HG03457 (cell line): ENCODE measurements at regions not wholly inside any gene's neighbourhood (a gene's known extent, or its start where the extent isn't known, plus 50 kb on each side); places are given as distances from the start of the nearest gene placed in this dataset.
A peak's percentile ranks its signal among the peaks of the same experiment; 100 is the strongest.
"Not testable (repeated sequence)": the region's sequence is repeated elsewhere in the genome, so short reads cannot be mapped to it uniquely, and the experiment has no call there.

ENCODE experiments used
- ATAC-seq: cut with Tn5 transposase; IDR thresholded peaks from one replicate; pipeline ENCODE4 v1.9.1; 2021; ENCODE audit warnings: moderate number of reproducible peaks; ENCODE audit not compliant: unreplicated experiment

DNA sequence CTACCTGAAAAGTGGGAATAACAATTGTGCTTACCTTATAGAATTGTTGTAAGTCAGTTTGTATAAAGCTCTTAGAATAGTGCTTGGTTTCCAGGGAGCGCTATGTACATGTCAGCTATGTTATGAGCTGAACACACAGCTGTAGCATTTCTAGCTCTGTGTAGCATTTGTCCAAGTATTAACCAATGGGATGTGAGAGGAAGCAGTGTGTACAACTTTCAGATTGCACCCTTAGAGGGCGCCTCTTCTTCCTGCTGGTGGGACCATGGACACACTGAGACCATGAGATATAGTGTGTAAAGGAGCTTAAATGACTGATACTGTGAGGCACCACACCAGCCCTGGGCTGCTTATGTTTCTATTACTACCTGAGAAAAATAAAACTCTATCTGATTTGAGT is 380.2 kb downstream of the LNPK start:
- no peak for ATAC-seq

DNA sequence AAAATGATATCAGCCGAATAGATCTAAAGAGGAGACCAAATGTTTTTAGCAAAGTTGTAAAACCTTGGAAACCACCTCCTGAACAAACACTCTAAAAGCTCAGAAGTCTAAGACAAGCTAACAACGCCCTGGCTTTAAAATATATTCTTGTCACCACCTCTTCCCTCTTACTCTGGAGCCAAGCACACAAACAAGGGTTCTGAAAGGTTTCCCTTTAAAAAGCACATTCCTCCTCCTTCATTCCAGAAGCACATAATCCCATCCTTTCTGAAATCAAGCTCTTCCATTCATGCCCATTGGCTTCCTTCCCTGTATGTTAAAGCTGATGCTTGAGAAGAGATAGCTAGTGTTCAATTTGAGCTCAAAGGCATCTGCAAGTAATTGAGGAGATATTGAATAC is 382.0 kb downstream of the LNPK start:
- no peak for ATAC-seq

DNA sequence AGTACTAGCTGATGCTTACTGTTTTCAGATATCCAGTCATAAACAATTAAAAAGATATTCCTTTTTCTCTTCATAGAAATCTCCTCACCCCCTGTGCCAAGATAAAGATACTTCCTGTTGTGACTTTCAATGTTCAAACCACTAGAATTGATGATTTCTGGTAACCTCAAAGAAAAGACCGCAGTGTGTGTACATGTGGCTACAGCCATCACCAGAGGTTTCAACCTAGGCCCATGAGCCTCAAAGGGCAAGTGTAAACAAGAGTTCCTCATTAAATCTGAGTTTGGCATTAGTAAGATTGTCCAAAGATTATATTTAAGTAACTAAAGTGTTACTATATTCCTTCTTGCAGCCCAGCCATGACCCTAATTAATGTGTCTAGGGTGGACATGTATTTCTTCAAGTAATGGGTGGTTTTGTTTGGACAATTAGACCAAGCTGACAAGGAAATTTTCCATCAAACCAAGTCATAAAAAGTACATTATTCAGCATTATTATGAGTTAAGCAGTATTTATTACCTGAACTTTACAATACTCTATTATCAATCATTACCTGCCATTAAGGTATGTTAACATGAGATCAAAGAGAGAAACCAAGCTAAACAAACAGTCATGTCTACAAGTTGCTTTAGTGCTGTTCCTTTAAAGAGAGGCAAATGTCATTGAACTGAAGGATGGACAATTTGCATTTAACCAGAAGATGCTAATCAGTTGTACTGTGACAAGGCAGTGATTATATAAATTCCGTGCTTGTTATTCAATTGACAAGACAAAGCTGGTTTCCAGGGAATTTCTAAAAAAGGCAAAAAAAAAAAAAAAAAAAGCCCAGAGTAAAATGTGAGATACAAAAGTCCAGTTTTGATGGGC is 382.7 kb downstream of the LNPK start:
- ATAC-seq, result no peak

DNA sequence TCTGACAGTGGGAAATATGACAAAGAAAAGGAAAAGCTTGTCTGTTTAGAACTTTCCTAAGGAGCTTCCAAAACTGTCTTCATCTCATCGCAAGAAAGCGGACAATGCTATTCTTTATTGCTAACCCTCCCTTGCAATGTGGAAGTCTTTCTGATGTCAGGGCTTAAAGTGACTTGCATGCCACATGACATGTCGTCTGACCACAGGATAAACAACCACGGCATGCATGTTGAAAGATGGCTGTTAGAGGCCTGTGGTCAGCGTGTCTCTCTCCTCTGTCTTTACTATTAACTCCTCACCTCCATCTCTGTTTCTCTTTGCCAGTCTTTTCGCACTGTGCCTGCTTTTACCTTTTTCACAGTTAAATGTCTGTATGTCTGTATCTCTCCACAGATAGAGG is 389.8 kb downstream of the LNPK start:
- no peak for ATAC-seq

DNA sequence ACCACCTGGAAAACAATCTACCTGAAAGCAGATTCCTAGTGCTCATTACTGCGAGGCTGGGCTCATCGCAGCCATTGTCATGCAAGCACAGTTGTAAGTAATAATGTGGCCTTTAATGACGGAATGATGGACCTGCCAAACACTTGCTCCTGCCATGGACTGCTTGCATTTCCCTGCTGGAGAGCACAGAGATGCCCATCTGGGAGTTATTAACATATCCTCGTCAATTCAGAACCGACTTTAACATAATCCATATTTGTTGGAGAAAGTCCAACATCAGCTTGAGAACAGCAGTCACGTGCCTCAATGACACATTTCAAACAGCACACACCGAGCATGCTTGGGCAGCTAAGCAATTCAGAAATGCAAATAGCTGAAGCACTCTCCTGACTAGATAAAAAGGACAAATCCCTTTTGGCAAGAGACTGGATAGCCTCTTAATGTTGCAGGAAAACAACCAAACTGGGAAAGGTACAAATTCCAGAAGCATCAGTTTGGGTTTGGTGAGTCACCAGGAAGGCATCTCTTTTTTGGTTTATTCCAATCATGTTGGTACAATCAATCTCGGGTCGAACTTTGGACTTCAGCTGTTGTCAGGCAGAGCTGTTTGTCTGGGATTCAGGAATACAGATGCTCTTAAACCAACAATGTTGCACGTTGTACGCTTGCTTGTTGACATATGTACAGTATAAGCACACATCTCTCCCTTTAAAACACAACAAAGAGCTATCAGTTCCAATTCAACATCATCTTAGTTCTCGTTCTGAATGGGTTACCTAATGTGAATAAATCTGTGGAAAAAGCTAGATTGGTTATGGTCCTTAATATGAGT is 395.8 kb downstream of the LNPK start:
- ATAC-seq, result no peak

DNA sequence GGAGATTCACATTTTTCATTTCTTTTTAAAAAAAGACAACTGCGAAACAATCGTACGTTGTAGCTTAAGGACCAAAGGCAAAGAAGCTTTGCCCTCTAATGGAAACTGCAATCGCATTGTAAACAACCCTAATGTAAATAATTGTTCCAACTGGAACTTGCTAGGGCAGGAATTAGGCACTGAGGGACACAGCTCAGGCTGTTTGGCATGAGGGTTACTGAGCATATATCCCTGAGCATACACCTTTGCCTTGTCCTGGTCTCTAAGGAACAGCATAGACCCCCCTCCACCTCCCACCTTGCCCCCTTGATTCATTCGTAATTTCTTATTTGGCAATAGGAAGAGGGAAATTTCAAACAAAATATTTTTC is 396.4 kb downstream of the LNPK start:
- no peak for ATAC-seq

DNA sequence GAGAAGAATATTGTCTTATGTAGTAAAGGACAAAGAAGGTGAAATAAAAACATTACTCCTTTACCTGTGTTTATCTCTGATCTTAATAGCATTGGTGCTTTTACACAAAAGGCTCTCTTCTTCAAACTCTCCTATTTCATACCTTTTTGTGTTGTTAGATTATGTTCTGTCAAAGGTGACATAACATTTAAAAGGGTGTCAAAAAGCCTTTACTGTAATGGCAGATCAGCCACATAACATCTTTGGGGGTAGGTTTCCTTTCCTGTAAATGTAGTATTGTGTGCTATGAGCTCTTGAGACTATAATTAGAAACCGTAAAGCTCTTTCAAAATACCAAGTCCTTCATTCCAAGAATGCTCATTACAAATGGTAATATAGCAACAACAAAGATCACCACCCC is 400.1 kb downstream of the LNPK start:
- ATAC-seq, result no peak

DNA sequence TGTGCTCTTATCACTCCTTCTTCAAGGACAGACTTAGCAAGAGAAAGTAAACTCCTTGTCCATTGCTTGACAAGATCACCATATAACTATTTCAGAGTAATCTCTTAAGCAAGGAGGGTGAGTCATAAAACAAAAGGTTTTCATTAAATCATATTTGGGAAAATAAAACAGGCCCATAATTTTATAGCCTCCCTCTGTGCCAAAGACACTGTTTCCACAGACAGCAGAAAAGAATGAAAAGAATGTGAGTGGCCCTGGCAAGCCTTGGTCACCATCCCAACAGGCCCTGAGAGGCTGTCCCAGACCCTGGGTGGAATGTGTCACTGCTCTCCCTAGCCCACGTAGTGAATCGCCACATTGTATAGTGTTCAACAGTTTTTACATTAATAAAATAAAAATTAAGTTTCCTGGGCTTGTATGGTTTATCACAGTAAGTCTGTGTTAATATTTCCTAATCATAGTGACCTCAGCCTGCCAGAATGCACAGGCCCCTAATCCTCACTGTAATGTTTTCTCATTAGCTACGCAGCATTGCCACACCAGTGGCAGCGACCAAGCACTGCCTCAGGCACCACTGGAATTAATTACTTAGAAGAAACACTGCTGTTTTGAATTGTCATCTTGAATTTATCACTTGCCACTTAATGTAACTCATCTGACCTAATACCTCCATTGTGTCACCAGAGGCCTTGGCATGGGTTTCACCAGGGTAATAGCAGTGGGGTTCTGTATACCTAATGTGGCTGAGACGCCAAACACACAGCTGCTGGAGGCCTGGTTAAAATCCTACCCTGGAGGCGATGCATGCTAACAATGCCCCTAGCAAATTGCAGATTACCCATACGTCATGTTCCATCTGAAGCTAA is 401.9 kb downstream of the LNPK start:
- ATAC-seq, result no peak

DNA sequence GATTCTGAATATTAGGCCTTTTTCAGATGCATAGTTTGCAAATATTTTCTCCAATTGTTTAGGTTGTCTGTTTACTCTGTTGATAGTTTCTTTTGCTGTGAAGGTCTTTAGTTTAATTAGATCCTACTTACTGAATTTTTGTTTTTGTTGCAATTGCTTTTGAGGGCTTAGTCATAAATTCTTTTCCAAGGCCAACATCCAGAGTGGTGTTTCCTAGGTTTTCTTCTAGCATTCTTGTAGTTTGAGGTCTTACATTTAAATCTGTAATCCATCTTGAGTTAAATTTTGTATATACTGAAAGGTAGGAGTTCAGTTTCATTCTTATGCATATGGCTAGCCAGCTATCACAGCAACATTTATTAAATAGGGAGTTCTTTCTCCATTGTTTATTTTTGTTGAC is 404.8 kb downstream of the LNPK start:
- no peak for ATAC-seq

DNA sequence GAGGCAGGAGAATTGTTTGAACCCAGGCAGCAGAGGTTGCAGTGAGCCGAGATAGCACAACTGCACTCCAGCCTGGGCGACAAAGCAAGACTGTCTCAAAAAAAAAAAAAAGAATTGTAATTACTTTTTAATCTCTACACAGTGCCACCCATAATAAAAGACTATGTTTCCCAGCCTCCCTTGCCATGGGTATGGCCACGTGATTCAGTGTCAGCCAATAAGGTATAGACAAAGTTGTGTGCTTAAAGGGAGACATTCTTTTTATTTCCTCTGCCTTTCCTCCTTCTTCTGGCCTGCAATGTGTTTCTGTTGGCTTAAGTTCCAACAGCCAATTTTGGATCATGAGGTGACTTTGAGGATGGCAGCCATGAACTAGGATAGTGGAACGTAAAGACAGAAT is 406.9 kb downstream of the LNPK start:
- ATAC-seq, result no peak

DNA sequence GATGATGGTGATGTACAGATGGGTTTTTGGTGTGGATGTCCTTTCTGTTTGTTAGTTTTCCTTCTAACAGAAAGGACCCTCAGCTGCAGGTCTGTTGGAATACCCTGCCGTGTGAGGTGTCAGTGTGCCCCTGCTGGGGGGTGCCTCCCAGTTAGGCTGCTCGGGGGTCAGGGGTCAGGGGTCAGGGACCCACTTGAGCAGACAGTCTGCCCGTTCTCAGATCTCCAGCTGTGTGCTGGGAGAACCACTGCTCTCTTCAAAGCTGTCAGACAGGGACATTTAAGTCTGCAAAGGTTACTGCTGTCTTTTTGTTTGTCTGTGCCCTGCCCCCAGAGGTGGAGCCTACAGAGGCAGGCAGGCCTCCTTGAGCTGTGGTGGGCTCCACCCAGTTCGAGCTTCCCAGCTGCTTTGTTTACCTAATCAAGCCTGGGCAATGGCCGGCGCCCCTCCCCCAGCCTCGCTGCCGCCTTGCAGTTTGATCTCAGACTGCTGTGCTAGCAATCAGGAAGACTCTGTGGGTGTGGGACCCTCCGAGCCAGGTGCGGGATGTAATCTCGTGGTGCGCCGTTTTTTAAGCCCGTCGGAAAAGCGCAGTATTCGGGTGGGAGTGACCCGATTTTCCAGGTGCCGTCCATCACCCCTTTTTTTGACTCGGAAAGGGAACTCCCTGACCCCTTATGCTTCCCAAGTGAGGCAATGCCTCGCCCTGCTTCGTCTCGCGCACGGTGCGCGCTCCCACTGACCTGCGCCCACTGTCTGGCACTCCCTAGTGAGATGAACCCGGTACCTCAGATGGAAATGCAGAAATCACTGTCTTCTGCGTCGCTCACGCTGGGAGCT is 408.2 kb downstream of the LNPK start:
- not testable (repeated sequence) for ATAC-seq

DNA sequence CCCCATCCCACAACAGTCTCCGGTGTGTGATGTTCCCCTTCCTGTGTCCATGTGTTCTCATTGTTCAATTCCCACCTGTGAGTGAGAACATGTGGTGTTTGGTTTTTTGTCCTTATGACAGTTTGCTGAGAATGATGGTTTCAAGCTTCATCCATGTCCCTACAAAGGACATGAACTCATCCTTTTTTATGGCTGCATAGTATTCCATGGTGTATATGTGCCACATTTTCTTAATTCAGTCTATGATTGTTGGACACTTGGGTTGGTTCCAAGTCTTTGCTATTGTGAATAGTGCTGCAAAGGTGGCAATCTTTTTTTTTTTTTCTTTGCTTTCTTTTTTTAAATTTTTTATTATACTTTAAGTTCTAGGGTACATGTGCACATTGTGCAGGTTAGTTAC is 406.7 kb upstream of the ATP5MC3 start:
- not testable (repeated sequence) for ATAC-seq

DNA sequence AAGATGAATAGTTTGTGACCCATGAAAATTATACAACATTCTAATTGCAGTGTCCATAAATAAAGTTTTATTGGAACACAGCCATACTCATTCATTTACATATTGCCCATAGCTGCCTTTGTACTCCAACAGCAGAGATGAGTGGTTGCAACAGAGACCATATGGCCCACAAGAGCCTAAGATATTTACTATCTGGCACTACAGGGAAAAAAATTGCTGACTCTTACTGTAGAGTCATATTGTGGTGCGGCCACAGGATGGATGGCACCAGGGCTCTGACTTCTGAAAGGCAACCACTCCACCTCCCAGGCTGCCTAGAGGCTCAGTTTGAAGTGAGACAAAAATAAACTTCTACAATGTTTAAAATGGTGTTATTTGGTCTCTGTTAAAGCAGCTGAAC is 404.0 kb upstream of the ATP5MC3 start:
- ATAC-seq, result no peak

DNA sequence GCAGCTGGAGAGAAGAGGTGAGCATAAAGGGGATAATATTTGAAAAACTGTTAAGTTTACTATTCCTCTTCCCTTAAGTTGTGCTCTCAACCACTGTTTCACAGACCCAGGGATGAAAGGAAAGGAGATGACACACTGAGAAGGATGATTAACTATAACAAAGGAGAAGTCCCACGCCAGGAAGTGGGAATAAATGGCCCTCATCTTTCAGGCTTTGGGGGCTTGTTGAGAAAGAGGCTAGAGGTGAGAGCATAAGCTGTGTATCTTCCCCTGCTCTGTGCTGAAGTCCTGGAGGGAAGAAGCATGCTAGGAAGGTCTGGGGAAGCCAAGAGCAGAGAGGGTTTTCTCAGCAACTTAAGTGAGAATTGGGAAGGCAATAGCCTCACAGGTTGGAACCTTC is 399.1 kb upstream of the ATP5MC3 start:
- no peak for ATAC-seq

DNA sequence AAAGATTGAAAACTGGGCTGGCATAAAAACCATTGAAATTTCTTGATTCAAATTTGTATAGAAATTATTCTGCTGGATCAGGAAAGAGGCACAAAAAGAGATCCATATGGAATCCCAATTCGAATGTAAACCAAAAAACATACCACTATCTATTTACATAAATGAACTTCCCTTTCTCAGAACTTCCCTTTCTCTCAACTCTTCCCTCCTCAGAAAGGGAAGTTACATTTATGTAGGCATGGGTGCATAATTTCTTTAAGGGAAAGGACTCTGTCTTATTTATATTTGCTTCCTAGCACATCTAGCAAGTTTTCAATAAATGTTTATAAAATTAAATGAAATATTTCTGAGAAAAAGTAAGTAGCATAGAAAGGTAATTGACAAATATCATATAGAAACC is 398.1 kb upstream of the ATP5MC3 start:
- no peak for ATAC-seq

DNA sequence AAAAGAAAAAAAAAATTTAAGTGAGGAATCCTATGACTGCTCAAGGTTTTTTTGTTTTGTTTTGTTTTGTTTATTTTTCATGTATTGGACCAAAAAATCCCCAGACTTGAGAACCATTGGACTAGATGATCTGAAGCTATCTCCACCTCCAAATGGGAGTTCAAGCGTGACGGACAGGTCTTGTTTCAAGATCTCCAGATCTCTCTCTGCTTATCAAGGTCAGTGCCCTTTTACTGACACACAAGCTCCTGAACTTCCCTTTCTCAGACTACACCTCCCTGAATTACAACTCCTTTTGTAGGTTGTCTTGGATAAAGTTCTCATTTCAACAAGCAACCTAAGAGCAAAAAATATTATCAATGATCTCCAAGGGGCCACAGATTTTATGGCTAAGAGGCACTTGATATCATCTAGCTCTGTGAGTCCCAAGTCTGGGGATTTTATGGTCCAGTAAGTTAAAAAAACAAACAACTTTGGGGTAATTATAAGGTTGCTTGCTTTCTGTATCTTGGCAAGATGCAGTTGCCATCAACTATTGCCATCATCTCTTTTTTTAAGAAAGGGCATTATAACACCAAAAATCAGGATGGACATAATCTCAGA is 396.0 kb upstream of the ATP5MC3 start:
- ATAC-seq, result no peak

DNA sequence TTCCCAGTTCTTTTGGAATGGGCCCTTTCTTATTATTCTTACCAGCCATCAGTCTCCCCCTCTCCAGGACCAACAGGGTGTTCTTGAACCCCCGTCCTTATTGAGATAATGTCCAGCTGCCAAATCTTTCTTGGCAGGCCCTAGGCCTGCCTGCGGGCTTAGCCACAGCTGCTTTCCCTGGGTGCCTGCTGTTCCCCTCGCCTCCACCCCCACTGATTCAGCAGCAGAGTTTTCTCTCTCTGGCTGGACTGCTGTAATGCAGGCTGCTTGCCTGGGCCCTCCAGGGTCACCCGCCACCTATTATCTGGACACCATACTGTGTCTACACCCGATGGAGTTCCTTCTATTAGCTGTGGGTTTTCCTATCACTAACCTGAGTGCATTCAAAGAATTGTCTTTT is 395.4 kb upstream of the ATP5MC3 start:
- no peak for ATAC-seq

DNA sequence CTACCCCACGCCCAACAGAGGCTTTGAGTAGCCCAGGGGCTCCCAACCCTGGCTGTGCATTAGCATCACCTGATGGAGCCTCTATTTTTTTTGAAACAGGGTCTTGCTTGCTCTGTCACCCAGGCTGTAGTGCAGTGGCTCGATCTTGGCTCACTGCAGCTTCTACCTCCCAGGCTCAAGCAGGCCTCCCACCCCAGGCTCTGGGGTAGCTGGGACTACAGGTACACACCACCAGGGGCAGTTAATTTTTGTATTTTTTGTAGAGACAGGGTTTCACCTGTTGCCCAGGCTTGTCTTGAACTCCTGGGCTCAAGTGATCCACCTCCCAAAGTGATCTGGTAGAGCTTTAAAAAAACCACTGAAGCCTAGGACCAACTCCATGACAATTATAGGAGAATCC is 394.8 kb upstream of the ATP5MC3 start:
- ATAC-seq, result no peak

DNA sequence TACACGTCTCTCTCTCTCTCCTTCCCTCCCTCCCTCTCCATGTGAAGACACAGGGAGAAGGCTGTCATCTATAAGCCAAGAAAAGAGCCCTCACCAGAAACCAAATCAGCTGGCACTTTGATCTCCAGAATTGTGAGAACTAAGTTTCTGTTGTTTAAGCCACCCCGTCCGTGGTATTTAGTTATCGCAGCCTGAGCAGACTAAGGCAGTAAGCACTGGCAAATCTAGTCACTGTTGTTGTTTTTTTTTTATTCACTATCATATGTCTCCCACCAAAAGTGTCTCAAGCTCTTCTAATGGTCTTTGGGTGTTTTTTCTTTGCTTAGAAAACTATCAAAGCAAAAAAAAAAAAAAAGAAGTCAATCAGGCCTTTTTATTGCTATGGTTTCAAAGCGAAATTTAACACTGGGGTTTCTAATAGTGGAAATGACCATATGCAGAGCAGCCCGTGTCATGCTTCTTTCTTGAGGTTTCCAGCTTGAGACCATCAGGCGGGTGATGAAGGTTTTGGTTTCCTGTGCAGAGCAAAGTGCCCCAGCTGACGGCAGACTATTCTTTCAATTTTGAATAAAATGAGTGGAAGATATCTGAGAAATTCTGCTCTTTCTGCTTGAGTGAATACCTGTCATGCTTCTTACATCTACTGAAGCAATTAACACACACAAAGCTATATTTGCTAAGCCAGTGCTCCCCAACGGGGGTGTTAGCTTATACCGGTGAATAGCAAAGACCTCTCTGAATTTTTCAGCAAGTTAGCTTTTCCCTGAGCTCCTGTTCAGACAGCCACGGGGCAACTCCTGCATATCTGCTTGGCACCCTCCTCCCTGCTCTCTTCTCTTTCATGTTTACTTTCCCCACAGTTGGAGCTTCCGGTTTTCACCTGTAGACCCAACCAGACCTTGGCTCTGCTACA is 394.1 kb upstream of the ATP5MC3 start:
- ATAC-seq, result peak; percentile 91
